LNCAP (cell line): ENCODE measurements at regions not wholly inside any gene's neighbourhood (a gene's known extent, or its start where the extent isn't known, plus 50 kb on each side); places are given as distances from the start of the nearest gene placed in this dataset.
A peak's percentile ranks its signal among the peaks of the same experiment; 100 is the strongest.

Source experiments
- TF ChIP-seq, protein P1 (sequence below): fragments of 450-650 bp; IDR thresholded peaks from 2 replicates; pipeline ENCODE4 v1.5.1; 2017; ENCODE audit warnings: mild to moderate bottlenecking

DNA sequence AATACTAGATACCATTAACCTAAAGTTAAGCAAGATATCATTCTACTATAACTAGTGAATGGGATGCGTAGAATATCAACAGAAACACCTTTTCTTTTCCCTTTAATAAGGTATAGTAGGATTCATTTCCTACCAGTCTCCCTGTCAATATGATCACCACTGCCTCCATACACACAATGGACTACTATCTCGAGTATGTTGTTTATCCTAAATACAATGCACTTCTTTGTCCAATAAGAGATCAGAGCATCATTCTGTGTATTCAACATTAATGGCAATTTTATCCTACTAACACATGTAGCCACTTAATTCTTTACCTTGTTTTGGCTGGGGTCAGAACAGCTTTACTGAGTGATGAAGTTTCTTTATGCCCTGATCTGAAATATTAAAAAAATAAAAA, 276.3 kb downstream of the TFEC start:
- TF ChIP-seq, protein P1, sequence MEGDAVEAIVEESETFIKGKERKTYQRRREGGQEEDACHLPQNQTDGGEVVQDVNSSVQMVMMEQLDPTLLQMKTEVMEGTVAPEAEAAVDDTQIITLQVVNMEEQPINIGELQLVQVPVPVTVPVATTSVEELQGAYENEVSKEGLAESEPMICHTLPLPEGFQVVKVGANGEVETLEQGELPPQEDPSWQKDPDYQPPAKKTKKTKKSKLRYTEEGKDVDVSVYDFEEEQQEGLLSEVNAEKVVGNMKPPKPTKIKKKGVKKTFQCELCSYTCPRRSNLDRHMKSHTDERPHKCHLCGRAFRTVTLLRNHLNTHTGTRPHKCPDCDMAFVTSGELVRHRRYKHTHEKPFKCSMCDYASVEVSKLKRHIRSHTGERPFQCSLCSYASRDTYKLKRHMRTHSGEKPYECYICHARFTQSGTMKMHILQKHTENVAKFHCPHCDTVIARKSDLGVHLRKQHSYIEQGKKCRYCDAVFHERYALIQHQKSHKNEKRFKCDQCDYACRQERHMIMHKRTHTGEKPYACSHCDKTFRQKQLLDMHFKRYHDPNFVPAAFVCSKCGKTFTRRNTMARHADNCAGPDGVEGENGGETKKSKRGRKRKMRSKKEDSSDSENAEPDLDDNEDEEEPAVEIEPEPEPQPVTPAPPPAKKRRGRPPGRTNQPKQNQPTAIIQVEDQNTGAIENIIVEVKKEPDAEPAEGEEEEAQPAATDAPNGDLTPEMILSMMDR, result no peak

DNA sequence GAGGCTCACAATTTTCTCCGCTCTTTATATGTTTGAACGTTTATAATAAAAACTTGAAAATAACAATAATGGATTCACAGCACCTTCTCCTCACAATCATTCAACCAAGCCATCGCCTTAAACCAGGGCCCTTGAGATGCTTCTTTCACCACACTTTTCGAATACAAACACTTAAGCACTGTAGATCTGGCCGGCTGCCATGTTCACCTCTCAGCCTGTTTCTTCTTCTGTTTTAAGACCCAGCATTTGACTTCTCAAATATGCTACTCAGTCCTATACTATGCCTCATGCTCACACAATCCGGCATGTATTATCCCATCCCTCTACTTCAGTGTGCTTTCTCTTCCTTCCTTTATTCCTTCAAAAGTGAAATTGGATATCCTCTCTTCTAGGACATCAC, 280.6 kb downstream of the TFEC start:
- TF ChIP-seq, protein P1, result no peak

GRCh38 chr7:115748123-115748738, 282.3 kb downstream of the TFEC start:
- TF ChIP-seq, protein P1, result peak; percentile 60

DNA sequence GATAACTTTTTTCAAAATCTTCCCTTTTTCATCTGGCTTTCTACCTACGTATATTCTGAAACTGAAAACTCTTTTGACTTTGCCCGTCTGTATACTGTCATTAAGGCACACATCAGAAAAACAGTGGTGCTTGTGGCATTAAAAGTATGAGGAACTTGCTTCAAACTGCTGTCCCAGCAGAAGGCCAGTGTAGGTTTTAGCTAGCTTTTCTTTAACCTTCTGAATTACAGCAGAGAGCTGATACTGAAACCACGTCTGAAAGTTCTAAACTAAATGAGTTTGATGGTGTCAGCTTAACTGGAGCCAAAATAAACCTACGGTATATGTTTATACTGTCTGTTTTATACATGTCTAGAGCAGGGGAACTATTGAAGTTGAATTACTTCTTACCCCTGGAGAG, 283.4 kb downstream of the TFEC start:
- TF ChIP-seq, protein P1, result no peak

DNA sequence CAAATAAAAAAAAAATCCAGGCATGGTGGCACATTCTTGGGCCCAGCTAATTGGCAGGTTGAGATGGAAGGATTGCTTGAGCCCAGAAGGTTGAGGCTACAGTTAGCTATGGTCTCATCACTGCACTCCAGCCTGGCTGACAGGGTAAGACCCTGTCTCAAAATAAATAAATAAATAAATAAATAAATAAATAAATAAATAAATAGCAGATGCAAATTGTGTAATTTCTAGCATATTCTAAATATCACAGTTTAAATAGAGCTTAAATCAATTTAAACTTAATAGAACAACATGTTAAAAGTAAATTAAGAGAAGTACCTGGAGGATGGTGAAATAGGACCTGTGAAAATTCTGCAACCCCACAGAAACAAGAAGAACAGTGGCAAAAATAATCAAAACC, 290.5 kb downstream of the TFEC start:
- TF ChIP-seq, protein P1, result no peak

- TF ChIP-seq, protein P1, result no peak
Measured at GRCh38 chr7:115734641-115735040, 295.9 kb downstream of the TFEC start.

- TF ChIP-seq, protein P1, result no peak
Measured at GRCh38 chr7:115731796-115732471, 298.6 kb downstream of the TFEC start.
